ENCODE measurements at regions not wholly inside any gene's neighbourhood (a gene's known extent, or its start where the extent isn't known, plus 50 kb on each side); places are given as distances from the start of the nearest gene placed in this dataset.
A peak's percentile ranks its signal among the peaks of the same experiment; 100 is the strongest.
"Not testable (repeated sequence)": the region's sequence is repeated elsewhere in the genome, so short reads cannot be mapped to it uniquely, and the experiment has no call there.

DNA sequence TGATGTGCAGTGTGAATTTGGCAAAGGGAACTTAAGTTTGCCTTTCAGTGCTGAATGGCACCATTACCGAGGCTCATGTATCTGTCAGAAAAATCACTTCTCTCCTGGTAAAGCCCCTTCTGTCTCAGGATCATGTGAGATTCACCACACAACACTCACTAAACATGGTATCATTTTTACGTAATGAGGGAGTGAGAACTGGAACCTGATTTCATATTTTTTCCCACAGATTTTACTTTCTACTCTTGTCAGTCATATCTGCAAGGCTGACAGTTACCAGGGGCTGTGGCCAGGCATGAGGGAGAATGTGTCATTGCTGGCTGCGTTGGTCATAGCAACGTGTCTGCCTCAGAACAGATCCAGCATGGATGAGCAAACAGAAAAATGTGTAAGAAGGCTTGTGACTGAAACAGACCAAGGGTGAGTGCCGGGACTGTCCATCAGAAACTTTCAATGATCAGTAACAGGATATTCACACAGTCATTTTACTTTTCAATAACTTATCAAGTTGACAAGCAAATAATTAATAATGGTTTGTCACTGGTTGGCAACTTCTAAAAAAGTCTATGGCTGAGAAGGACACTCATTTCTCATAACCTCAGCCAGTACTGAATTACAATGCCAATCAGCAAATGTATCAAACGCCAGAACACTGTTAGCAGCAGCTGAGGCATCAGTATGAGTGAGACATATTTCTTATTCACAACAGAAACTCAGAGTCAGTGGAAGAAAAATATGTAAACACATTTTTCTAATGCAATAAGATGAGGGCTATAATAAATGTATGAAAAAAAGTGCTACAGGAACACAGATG, 100.5 kb downstream of the CDC42EP3 start:
- peak; percentile 55 for DNase-seq (ENCODE audit: low spot score)

GRCh38 chr2:37571587-37572136, 99.8 kb downstream of the CDC42EP3 start:
- no peak for DNase-seq (ENCODE audit: low spot score)

- peak; percentile 20 for DNase-seq (ENCODE audit: low spot score)
These were observed 97.7 kb downstream of the CDC42EP3 start for GRCh38 chr2:37573451-37574388.

DNA sequence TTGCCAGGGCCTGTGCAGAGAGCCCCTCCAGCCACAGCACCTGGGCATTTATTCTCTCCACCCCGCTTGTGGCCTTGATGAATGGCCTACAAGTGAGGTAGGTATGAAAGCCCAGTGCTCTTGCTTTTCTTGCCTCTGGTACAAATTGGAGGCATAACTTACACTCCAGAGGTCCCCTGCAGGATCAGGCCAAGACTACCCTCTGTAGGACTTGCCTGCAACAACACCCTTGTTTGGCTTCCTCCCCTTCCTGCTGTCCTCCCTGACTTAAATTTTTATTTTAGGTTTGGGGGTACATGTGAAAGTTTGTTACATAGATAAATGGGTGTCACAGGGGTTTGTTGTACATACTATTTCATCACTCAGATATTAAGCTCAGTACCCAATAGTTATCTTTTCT, 95.7 kb downstream of the CDC42EP3 start:
- DNase-seq (ENCODE audit: low spot score) = no peak

DNA sequence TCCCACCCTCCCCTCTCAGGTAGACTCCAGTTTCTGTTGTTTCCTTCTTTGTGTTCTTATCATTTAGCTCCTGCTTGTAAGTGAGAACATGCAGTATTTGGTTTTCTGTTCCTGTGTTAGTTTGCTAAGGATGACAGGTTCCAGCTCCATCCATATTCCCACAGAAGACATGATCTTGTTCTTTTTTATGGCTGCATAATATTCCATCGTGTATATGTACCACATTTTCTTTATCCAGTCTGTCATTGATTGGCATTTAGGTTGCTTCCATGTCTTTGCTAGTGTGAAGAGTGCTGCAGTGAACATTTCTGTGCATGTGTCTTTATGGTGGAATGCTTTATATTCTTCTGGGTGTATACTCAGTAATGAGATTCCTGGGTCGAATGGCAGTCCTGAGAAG, 95.2 kb downstream of the CDC42EP3 start:
- DNase-seq (ENCODE audit: low spot score) = not testable (repeated sequence)

DNA sequence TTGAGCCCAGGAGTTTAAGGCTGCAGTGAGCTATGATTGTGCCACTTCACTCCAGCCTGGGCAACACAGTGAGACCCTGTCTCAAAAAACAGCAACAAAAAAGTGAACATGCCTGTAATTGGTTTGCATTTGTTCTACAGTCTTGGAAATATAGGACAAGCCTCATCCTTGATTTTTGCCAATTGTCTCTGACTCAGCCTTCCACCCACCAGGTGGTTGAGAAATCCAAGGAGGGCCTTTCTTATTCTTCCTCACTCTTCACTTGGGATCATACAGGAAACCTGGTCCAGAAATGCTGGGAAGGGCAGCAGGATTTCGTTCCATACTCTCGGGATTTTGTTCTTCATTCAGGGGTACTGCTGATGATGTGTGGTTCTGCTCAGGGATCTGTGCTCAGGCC, 94.6 kb downstream of the CDC42EP3 start:
- DNase-seq (ENCODE audit: low spot score) = peak; percentile 43

DNA sequence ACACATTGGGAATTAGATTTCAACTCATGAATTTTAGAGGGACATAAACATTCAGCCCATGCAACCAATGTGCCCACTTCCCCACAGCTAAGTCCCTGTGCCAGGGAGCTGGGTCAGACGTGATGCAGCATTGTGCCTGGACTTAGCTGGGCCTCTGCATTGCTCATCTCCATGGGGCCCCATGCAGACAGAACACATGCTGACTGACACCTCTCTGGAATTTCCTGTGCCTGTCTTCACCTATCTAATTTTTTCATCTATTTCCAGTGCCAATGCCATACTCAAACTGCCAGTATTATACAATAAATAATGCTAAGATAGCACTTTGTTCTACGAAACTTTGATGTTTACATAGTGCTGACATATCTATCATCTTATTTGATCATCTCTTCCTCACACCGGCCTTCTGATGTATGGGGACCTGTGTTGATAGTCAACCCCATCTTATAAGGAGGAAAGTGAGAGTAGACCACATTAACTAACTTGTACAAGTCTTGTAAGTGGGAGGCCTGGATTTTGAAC, 92.2 kb downstream of the CDC42EP3 start:
- no peak for DNase-seq (ENCODE audit: low spot score)

DNA sequence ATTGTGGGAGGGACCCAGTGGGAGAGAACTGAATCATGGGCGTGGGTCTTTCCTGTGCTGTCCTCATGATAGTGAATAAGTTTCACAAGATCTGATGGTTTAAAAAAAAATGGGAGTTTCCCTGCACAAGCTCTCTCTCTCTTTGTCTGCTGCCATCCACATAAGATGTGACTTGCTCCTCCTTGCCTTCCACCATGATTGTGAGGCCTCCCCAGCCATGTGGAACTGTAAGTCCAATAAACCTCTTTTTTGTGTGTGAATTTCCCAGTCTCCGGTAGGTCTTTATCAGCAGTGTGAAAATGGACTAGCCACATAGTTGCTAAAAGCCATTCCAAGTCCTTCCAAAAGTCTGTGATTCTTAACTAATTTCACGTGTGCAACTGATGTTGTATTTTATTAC, 91.5 kb downstream of the CDC42EP3 start:
- not testable (repeated sequence) for DNase-seq (ENCODE audit: low spot score)

DNA sequence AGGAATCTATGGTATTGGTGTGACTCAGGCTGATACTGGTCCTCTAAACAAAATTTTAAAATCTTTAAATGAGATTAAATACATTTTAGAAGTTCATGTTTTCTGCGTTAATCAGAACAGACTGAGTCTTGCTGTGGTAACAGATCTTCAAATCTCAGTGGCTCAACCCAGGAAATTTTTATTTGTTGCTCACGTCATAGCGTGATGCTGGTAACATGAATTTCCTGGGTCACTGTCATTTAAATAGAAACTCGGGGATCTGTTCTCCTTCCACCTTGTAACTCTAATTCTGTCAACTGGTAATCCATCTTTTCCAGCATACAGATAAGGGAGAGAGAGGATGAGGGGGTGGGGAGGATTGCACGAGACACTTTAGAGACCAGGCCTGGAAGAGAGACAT, 90.0 kb downstream of the CDC42EP3 start:
- DNase-seq (ENCODE audit: low spot score) = no peak

GRCh38 chr2:37582481-37583220, 88.8 kb downstream of the CDC42EP3 start:
- no peak for DNase-seq (ENCODE audit: low spot score)

DNA sequence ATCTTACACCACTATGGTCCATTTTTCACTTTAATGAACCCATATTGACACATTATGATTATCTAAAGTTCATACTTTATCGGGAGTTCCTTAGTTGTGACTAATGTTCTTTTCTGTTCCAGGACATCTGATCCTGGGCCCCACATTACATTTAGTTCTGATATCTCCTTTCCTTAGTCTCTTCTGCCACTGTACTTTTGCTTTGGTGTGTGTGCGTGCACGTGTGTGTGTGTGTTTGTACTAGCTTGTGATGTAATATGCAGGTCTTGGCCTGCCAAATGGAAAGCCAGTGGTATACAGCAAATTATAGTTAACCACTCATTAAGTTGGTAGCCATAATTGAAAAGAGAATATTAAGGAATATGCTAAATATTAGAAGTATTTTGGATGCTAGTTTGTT, 88.0 kb downstream of the CDC42EP3 start:
- no peak for DNase-seq (ENCODE audit: low spot score)

GRCh38 chr2:37583867-37584266, 87.6 kb downstream of the CDC42EP3 start:
- DNase-seq (ENCODE audit: low spot score) = peak; percentile 38

- DNase-seq (ENCODE audit: low spot score) = no peak
These were observed 86.0 kb downstream of the CDC42EP3 start for GRCh38 chr2:37585295-37585908.

- DNase-seq (ENCODE audit: low spot score) = peak; percentile 74
These were observed 85.3 kb downstream of the CDC42EP3 start for GRCh38 chr2:37585982-37586621.

DNA sequence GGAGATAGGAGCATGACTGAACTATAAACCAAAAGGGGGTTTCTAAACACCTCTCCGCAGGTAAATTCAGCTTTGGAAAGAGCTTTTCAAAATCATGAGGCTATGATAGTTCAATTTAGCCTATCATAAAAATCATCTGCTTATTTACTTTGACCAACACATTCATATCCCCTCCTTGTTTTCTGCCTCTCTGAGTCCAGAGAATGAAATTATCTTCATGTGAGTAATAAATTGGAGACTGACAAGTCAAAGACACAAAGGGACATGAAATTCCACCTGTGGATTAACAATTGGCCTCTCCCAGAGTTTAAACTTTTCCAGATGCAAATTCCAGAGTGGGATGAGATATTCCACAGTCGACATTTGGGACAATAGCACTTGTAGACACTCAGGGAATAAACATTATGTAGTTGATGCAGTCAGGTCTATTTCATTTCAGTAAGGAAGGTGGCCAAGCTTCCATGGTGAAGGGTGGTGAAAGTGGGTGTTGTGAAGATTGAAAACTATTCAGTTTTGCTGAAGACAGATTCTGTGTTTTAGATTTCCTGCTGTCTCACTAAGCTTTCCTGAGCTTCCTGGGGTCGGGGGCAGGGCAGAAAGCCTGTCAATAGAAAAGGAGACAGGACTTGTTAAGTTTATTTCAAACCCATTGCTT, 84.7 kb downstream of the CDC42EP3 start:
- no peak for DNase-seq (ENCODE audit: low spot score)

GRCh38 chr2:37587817-37588216, 83.6 kb downstream of the CDC42EP3 start:
- no peak for DNase-seq (ENCODE audit: low spot score)

- no peak for DNase-seq (ENCODE audit: low spot score)
These were observed 83.1 kb downstream of the CDC42EP3 start for GRCh38 chr2:37588316-37588777.

GRCh38 chr2:37589298-37589697, 82.1 kb downstream of the CDC42EP3 start:
- no peak for DNase-seq (ENCODE audit: low spot score)

- peak; percentile 65 for DNase-seq (ENCODE audit: low spot score)
These were observed 81.3 kb downstream of the CDC42EP3 start for GRCh38 chr2:37590119-37590571.

Data from GM03348 (cell line).